Transverse colon (tissue), 4 donors: ENCODE measurements at regions not wholly inside any gene's neighbourhood (a gene's known extent, or its start where the extent isn't known, plus 50 kb on each side); places are given as distances from the start of the nearest gene placed in this dataset.

ENCODE experiments used
- DNase-seq: peaks from one replicate; pipeline ENCODE4 v3.0.0-alpha.2; 2019
- H3K27ac ChIP-seq, 4 donors: fragments of 200-600 bp; sonication (generic); 2 replicates each; pipeline ENCODE4 v1.5.1; 2016 to 2018; ENCODE audit warnings: inconsistent platforms in 4 of 4
- H3K27me3 ChIP-seq: fragments of 200-600 bp; sonication (generic); 2 replicates; pipeline ENCODE4 v1.5.1; 2017; ENCODE audit warnings: inconsistent platforms
- H3K36me3 ChIP-seq, 4 donors: fragments of 200-600 bp; sonication (generic); 2 replicates each; pipeline ENCODE4 v1.5.1; 2017 to 2019; ENCODE audit warnings: inconsistent platforms in 4 of 4
- H3K4me1 ChIP-seq, 4 donors: fragments of 200-600 bp; sonication (generic); 2 replicates each; pipeline ENCODE4 v1.5.1; 2017 to 2020; ENCODE audit warnings: inconsistent platforms in 4 of 4
- H3K4me3 ChIP-seq, 4 donors: fragments of 200-600 bp; sonication (generic); 1 replicate in 1 of 4; 2 replicates in 3 of 4; pipeline versions ENCODE4 v1.5.1 to v1.6.1; 2017 to 2019; ENCODE audit warnings: inconsistent platforms in 4 of 4
- H3K9me3 ChIP-seq, 2 donors: fragments of 200-600 bp; sonication (generic); 2 replicates each; pipeline ENCODE4 v1.5.1; 2017 to 2019; ENCODE audit warnings: inconsistent platforms in 2 of 2
- EP300 ChIP-seq: sonication (generic); formaldehyde crosslinking; IDR thresholded peaks from one replicate; pipeline ENCODE4 v1.6.1; 2017; ENCODE audit warnings: antibody characterized with exemption, low read depth
- POLR2A ChIP-seq: fragments of 450-650 bp; IDR thresholded peaks from one replicate; pipeline ENCODE4 v1.6.1; 2016; ENCODE audit warnings: antibody characterized with exemption, mild to moderate bottlenecking, moderate library complexity
- POLR2AphosphoS5 ChIP-seq, 3 donors: sonication (generic); formaldehyde crosslinking; IDR thresholded peaks; one replicate each; pipeline ENCODE4 v1.6.1; 2016; ENCODE audit warnings: antibody characterized with exemption in 3 of 3
- WGBS, 2 donors: methylation state at CpG; one replicate each; pipeline ENCODE4 v1.1.5; 2018; ENCODE audit warnings: low coverage in 1 of 2; 5-methylcytosine and 5-hydroxymethylcytosine counted together
- in situ Hi-C, 4 donors: fragments of 200-750 bp; cut with MboI; loops; one replicate each; pipeline versions ENCODE4 v1.15.0 to v1.15.1; 2017; ENCODE audit warnings: low sequenced_read_pairs in 3 of 4, low pct_ligation_motif_present in 1 of 4, low pct_unique_long_range_greater_than_20kb in 1 of 4
- intact Hi-C: fragments of 100-400 bp; cut with DNase I; formaldehyde crosslinking; loops from one replicate; pipeline ENCODE4 v1.15.1; 2023; ENCODE audit warnings: low total_unique reads
- TF ChIP-seq, protein P1 (sequence below), 5 experiments: fragments of 200-600 bp in 3 of 5; fragments of 450-650 bp in 2 of 5; sonication (generic) in 3 of 5; IDR thresholded peaks; 1 replicate in 2 of 5; 2 replicates in 3 of 5; pipeline ENCODE4 v1.5.1; 2016 to 2017; ENCODE audit warnings: antibody characterized with exemption in 5 of 5, inconsistent platforms in 3 of 5, mild to moderate bottlenecking in 2 of 5, moderate library complexity in 1 of 5

DNA sequence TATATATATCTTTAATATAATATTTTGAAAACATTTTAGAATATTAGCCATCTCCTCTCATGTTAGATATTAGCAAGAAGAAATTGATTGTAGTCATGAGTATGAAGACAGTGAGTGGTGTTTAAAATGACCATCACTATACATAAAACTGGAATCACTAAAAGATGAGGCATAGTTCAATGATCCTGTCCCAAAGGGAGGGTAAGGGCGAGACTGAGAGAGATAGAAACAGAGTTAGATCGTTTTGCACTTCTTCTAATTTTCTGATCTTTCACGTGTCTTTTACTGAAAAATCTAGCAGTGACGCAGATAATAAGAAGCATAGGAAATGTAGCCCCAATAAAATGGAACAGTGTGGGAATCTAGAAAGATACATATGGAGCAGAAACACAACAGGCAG lies 627.4 kb downstream of the SLC16A7 start:
- in situ Hi-C loops (no loop called here), intact Hi-C loops (no loop called here)
- 57 to 69% methylated on average over 4 of the region's 4 CpGs for WGBS, 2 donors
- Histone ChIP-seq H3K4me3 (no peak overlapping the region), H3K27me3 (no peaks in the 10 kb centered on the region), H3K9me3 (no peaks in the 10 kb centered on the region), H3K4me1 (no peaks in the 10 kb centered on the region), H3K36me3 (no peaks in the 10 kb centered on the region), H3K27ac (no peak overlapping the region)
- DNase-seq: no peak
- no peak for TF ChIP-seq POLR2A
- no peak for TF ChIP-seq EP300
- no peak for TF ChIP-seq POLR2AphosphoS5 (IDR thresholded peaks at IDR 0.05)

DNA sequence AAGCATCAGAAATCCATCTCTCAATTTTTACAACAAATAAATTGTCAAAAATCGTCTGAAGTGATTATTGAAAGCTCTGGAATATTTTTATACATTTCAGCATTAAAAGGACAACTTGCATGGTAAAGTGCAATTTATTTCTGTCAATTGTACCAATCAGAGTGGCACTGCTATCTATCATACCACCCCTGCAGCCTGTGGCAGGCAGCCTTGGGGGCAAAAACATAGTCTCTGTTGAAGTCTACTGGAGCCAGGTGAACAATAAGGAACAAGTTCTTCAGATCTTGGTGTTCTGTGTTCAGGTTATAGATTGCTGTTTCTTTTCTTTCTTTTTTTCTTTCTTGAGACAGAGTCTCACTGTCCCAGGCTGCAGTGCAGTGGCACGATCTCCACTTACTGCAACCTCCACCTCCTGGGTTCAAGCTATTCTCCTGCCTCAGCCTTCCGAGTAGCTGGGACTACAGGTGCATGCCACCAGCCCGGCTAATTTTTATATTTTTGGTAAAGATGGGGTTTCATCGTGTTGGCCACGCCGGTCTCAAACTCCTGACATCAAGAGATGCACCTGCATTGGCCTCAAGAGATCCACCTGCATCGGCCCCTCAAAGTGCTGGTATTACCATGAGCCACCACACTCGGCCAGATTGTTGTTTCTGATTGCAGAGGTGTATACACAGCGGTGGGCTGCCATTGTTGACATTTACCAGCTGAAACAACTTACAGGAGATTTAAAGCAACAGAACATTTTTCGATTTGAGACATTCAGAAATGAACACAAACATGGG lies 629.6 kb downstream of the SLC16A7 start:
- in situ Hi-C loops: no loop called here
- no peaks in the 10 kb centered on the region for H3K4me1 ChIP-seq
- DNase-seq: no peak
- H3K4me3 ChIP-seq: no peak overlapping the region
- intact Hi-C loops: no loop called here
- no peaks in the 10 kb centered on the region for H3K27me3 ChIP-seq
- 56 to 81% methylated on average over 5 to 11 of the region's 11 CpGs for WGBS, 2 donors
- H3K9me3 ChIP-seq: no peaks in the 10 kb centered on the region
- no peak overlapping the region for H3K27ac ChIP-seq
- no peaks in the 10 kb centered on the region for H3K36me3 ChIP-seq
- no peak for TF ChIP-seq EP300
- TF ChIP-seq POLR2A: no peak
- TF ChIP-seq POLR2AphosphoS5 (IDR thresholded peaks at IDR 0.05): no peak
- TF ChIP-seq, protein P1, sequence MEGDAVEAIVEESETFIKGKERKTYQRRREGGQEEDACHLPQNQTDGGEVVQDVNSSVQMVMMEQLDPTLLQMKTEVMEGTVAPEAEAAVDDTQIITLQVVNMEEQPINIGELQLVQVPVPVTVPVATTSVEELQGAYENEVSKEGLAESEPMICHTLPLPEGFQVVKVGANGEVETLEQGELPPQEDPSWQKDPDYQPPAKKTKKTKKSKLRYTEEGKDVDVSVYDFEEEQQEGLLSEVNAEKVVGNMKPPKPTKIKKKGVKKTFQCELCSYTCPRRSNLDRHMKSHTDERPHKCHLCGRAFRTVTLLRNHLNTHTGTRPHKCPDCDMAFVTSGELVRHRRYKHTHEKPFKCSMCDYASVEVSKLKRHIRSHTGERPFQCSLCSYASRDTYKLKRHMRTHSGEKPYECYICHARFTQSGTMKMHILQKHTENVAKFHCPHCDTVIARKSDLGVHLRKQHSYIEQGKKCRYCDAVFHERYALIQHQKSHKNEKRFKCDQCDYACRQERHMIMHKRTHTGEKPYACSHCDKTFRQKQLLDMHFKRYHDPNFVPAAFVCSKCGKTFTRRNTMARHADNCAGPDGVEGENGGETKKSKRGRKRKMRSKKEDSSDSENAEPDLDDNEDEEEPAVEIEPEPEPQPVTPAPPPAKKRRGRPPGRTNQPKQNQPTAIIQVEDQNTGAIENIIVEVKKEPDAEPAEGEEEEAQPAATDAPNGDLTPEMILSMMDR (IDR thresholded peaks at IDR 0.05): no peak

DNA sequence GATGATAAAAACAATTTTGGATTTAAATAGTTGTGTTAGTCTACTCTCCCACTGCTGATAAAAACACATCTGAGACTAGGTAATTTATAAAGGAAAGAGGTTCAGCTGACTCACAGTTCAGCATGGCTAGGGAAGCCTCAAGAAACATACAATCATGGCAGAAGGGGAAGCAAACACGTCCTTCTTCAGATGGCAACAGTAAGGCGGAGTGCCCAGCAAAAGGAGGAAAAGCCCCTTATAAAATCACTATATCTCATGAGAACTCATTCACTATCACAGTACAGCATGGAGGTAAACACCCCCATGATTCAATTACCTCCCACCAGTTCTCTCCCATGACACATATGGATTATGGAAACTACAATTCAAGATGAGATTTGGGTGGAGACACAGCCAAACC lies 632.1 kb downstream of the SLC16A7 start:
- Histone ChIP-seq H3K4me3 (no peak overlapping the region), H3K27me3 (no peaks in the 10 kb centered on the region), H3K4me1 (no peaks in the 10 kb centered on the region), H3K9me3 (no peaks in the 10 kb centered on the region), H3K36me3 (no peaks in the 10 kb centered on the region), H3K27ac (no peak overlapping the region)
- in situ Hi-C loops (no loop called here), intact Hi-C loops (no loop called here)
- TF ChIP-seq, protein P1 (IDR thresholded peaks at IDR 0.05): no peak
- TF ChIP-seq POLR2AphosphoS5 (IDR thresholded peaks at IDR 0.05) (no peak), EP300 (no peak), POLR2A (no peak)
- DNase-seq: no peak
- WGBS, 2 donors: 81 to 91% methylated on average over 2 of the region's 2 CpGs

DNA sequence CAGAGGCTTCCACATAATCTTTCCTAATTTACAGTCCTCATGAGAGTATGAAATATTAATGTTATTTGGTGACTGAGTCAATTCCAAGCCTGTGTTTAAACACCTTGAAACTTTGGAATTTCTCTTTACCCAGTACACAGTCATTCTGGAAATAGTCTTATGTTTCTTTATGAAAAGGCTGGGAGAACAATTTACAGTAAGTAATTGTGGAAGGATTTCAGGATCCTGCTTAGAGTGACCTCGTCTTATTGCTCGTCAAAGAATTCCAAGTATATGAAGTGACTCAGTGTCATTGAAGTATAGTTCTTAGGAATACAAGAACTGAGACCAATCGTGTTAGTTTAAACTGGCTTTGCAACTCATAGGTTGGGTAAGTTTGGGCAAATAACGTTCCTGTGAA lies 634.2 kb downstream of the SLC16A7 start:
- no peaks in the 10 kb centered on the region for H3K4me1 ChIP-seq
- H3K27me3 ChIP-seq: no peaks in the 10 kb centered on the region
- no peak overlapping the region for H3K4me3 ChIP-seq
- in situ Hi-C loops (no loop called here), intact Hi-C loops (no loop called here)
- no peaks in the 10 kb centered on the region for H3K36me3 ChIP-seq
- no peaks in the 10 kb centered on the region for H3K9me3 ChIP-seq
- H3K27ac ChIP-seq: no peak overlapping the region
- TF ChIP-seq EP300 (no peak), POLR2A (no peak), POLR2AphosphoS5 (IDR thresholded peaks at IDR 0.05) (no peak)
- TF ChIP-seq, protein P1 (IDR thresholded peaks at IDR 0.05): no peak
- DNase-seq: no peak
- WGBS, 2 donors: 79 to 81% methylated on average over 4 of the region's 4 CpGs

DNA sequence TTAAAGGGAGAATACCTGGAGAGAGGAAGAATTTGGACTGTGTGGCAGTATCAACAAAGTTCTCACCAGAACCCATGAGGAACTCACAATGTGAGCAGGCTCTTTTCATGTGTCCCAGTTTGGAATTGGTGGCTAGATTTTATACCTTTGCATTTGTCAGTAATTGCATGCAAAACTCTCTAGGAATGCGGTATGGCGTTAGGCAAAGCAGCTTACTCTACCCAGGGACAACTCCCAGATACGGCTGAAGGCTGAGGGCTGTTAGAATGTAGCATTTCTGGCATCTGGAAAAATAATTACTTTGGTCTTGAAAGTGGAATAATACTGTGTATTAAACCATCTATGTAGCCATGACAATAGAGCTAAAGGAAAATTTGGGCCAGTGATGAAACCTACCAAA lies 635.5 kb downstream of the SLC16A7 start:
- WGBS, 2 donors: 82% methylated on average over 3 of the region's 3 CpGs; no CpG with 5 or more reads in 1 of the 2 donors
- no peak overlapping the region for H3K27ac ChIP-seq
- H3K4me3 ChIP-seq: no peak overlapping the region
- H3K4me1 ChIP-seq: no peaks in the 10 kb centered on the region
- H3K9me3 ChIP-seq: no peaks in the 10 kb centered on the region
- H3K36me3 ChIP-seq: no peaks in the 10 kb centered on the region
- in situ Hi-C loops: no loop called here
- TF ChIP-seq EP300 (no peak), POLR2A (no peak), POLR2AphosphoS5 (IDR thresholded peaks at IDR 0.05) (no peak)
- TF ChIP-seq, protein P1 (IDR thresholded peaks at IDR 0.05): no peak
- no peaks in the 10 kb centered on the region for H3K27me3 ChIP-seq
- DNase-seq: no peak
- intact Hi-C loops: no loop called here
